ENCODE measurements at regions not wholly inside any gene's neighbourhood (a gene's known extent, or its start where the extent isn't known, plus 50 kb on each side); places are given as distances from the start of the nearest gene placed in this dataset.

DNA sequence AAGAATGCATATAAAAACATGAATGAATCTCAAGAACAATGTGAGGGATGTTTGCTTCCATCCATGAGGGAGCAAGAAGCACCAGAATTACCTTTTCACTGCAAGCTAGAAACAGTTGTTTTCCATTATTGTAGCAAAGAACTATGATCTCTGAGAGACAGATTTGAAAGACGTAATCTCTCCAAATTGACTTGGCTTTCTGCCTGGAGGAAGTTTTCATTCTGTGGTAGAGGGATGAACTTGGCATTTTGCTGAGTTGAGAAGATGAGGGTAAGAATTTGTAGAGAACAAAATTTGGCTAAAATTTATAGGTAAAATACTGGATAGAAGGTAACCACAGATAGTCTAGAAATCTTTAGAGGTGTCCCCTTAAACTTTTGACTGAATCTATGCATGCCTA, 496.8 kb downstream of the TDRD3 start:
- TF ChIP-seq, protein P1, sequence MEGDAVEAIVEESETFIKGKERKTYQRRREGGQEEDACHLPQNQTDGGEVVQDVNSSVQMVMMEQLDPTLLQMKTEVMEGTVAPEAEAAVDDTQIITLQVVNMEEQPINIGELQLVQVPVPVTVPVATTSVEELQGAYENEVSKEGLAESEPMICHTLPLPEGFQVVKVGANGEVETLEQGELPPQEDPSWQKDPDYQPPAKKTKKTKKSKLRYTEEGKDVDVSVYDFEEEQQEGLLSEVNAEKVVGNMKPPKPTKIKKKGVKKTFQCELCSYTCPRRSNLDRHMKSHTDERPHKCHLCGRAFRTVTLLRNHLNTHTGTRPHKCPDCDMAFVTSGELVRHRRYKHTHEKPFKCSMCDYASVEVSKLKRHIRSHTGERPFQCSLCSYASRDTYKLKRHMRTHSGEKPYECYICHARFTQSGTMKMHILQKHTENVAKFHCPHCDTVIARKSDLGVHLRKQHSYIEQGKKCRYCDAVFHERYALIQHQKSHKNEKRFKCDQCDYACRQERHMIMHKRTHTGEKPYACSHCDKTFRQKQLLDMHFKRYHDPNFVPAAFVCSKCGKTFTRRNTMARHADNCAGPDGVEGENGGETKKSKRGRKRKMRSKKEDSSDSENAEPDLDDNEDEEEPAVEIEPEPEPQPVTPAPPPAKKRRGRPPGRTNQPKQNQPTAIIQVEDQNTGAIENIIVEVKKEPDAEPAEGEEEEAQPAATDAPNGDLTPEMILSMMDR (IDR thresholded peaks at IDR 0.05) = no peak
- no peaks in the 10 kb centered on the region for H3K36me3 ChIP-seq
- H3K4me3 ChIP-seq = no peak overlapping the region
- H3K4me1 ChIP-seq = no peaks in the 10 kb centered on the region
- H3K9me3 ChIP-seq = no peaks in the 10 kb centered on the region
- no peaks in the 10 kb centered on the region for H3K27me3 ChIP-seq
- ATAC-seq = no peak
- no peak overlapping the region for H3K27ac ChIP-seq
- peak in 2 of 4 donors; percentile 12 to 14 for DNase-seq
- intact Hi-C loops (cut with DNase I) = no loop called here

DNA sequence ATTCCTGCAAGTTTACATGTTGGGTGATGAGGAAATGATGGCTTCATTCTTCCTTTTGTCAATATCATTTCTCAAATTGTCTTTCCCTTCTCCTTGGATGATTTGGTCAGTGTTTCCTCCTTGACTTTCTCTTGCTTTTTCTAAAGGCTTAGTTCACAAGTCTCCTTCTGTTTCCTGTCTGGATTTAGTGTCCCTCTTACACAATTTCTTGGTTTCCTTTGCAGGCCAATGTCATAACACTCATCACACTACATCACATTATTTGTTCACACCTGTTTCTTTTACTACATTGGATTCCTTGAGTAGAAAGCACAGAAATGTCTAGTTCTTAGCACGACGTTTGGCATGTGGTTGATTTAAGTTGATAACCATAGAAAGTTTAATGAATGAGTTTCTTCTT, 490.7 kb downstream of the TDRD3 start:
- Histone ChIP-seq H3K4me3 (no peak overlapping the region), H3K4me1 (no peaks in the 10 kb centered on the region), H3K27me3 (no peaks in the 10 kb centered on the region), H3K9me3 (no peaks in the 10 kb centered on the region), H3K36me3 (no peaks in the 10 kb centered on the region), H3K27ac (no peak overlapping the region)
- DNase-seq (no peak), ATAC-seq (no peak)
- intact Hi-C loops (cut with DNase I) = no loop called here
- TF ChIP-seq, protein P1 (IDR thresholded peaks at IDR 0.05) = no peak

DNA sequence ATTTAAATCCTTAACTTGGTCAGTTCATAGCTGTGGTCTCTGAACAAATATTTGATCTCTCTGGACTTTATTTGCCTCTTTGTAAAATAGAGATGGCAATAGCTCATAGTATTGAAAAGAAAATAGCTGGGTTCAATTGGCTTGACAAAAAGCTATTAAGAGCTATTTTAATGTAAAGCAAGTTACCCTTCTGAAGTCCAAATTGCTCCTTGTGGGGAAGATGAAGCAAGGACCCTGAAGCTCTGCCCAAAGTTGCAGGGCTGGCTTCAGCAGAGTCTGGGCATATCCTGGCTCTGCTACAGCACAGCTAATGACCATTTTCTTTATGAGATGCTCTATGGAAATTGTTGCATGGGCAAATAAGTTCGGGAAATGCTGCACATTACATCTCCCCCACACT, 484.5 kb downstream of the TDRD3 start:
- Histone ChIP-seq H3K27ac (no peak overlapping the region), H3K36me3 (no peaks in the 10 kb centered on the region), H3K4me3 (no peak overlapping the region), H3K4me1 (no peaks in the 10 kb centered on the region), H3K9me3 (no peaks in the 10 kb centered on the region), H3K27me3 (no peaks in the 10 kb centered on the region)
- intact Hi-C loops (cut with DNase I) = no loop called here
- ATAC-seq (no peak), DNase-seq (no peak)
- TF ChIP-seq, protein P1 (IDR thresholded peaks at IDR 0.05) = no peak

DNA sequence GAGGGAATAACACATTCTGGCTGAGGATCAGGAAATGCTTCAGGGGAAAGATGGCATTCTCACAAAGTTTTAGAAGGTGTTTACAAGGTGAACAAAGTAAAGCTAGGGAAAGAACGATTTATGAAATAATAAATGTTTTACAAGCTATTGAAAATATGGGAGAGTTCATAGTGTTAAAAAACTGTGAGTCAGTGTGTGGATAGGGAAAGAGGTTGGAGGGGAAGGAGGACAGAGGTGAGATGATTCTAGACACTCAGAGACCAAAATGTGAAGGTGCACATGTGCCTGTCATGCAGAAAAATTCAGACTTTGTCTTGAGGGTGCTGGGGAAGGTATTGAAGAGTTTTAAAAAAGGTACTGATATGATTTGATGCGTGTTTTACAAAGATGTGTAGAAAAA, 476.1 kb downstream of the TDRD3 start:
- intact Hi-C loops (cut with DNase I) = no loop called here
- H3K36me3 ChIP-seq = no peaks in the 10 kb centered on the region
- H3K4me1 ChIP-seq = no peaks in the 10 kb centered on the region
- DNase-seq = no peak
- H3K27me3 ChIP-seq = no peaks in the 10 kb centered on the region
- no peak overlapping the region for H3K27ac ChIP-seq
- TF ChIP-seq, protein P1 (IDR thresholded peaks at IDR 0.05) = no peak
- ATAC-seq = no peak
- no peak overlapping the region for H3K4me3 ChIP-seq
- peaks cover 0 to 7% of the 10 kb centered on the region in 2 donors for H3K9me3 ChIP-seq

DNA sequence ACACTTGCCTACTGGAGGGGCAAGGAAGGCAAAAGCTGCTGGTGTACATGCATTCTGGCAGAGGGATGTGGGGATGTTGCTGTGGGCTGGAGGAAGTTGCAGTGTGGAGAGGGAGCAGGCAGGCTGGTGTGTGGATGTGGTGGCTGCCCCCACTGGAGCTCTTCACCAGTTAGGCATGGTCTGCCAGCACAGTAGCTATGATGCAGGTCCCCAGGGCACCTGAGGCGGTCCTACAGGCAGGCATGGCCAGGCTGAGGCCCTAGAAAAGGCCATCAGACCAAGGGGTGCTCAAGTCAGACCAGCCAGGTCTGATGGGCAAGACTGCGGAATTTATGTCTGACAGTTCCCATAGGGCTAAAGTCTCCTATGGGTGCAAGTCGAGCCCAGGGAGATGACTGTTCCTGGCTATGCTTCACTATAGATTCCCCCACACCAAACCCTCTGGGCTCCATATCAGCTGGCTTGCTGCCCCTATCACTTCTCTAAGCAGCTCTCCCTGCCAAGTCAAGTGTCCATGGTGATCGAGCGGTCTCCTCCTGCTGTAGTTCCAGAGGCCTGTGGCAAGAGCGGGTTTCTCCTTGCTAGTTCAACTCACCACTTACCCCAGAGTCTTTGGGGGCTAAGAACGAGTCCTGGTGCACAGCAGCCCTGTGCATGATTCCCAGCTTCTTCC, 473.1 kb downstream of the TDRD3 start:
- no peak overlapping the region for H3K27ac ChIP-seq
- H3K36me3 ChIP-seq = no peaks in the 10 kb centered on the region
- peak in 1 of 4 donors; percentile 34 for DNase-seq
- no peaks in the 10 kb centered on the region for H3K4me1 ChIP-seq
- peaks cover 0 to 29% of the 10 kb centered on the region in 2 donors for H3K9me3 ChIP-seq
- H3K4me3 ChIP-seq = no peak overlapping the region
- no peaks in the 10 kb centered on the region for H3K27me3 ChIP-seq
- TF ChIP-seq, protein P1 (IDR thresholded peaks at IDR 0.05) = no peak
- no peak for ATAC-seq
- intact Hi-C loops (cut with DNase I) = no loop called here

All from left lung (tissue), 4 donors.